ENCODE measurements at regions not wholly inside any gene's neighbourhood (a gene's known extent, or its start where the extent isn't known, plus 50 kb on each side); places are given as distances from the start of the nearest gene placed in this dataset.

- TF ChIP-seq POLR2A (IDR thresholded peaks at IDR 0.05; ENCODE audit: low read depth) (no peak), CTCF (IDR thresholded peaks at IDR 0.05) (no peak), POLR2AphosphoS5 (IDR thresholded peaks at IDR 0.05) (no peak)
These were observed 560.9 kb upstream of the AGA start for GRCh38 chr4:178003098-178003657.

All from esophagus muscularis mucosa (tissue), 3 donors.